HG03108 (cell line): ENCODE measurements at regions not wholly inside any gene's neighbourhood (a gene's known extent, or its start where the extent isn't known, plus 50 kb on each side); places are given as distances from the start of the nearest gene placed in this dataset.
"Not testable (repeated sequence)": the region's sequence is repeated elsewhere in the genome, so short reads cannot be mapped to it uniquely, and the experiment has no call there.

ENCODE experiments used
- ATAC-seq: cut with Tn5 transposase; IDR thresholded peaks from one replicate; pipeline ENCODE4 v1.9.1; 2021; ENCODE audit warnings: moderate library complexity; ENCODE audit not compliant: unreplicated experiment

DNA sequence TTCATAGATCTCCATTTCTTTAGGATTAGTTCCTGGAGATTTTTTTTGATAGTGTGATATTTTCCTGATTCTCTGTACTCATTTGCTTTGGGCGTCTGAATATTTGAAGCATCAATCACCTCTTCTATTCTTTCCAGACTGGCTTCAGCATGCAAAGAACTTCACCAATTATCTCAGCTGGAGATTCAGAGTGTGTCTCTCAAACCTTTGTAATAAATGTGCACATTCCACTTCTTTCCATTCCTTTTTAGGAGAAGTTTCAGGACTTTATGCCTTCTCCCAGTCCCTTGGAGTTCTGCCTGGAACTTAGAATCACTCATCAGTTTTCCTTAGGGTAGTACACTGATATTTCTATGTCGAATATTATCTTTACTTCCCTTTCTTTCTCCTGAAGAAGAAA is 334.8 kb downstream of the TEX13C start:
- ATAC-seq, result no peak

DNA sequence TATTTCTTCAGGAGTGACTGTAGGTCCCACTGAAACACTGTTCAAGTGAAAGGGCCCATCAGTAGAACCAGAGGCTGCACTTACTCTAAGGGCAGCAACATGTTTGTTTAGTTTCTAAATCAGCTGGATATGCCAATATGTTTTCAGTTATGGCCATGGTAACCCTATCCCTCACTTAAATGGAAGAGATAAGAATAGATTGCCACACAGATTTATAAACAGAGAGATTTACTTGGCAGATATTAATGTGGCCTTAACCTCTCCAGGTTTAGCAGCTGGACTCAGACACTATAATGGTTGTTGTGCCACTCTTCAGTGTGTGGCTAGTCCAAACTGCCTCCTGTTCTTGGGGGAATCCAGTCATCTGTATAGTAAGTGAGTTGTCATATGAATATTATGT is 354.1 kb downstream of the TEX13C start:
- no peak for ATAC-seq

DNA sequence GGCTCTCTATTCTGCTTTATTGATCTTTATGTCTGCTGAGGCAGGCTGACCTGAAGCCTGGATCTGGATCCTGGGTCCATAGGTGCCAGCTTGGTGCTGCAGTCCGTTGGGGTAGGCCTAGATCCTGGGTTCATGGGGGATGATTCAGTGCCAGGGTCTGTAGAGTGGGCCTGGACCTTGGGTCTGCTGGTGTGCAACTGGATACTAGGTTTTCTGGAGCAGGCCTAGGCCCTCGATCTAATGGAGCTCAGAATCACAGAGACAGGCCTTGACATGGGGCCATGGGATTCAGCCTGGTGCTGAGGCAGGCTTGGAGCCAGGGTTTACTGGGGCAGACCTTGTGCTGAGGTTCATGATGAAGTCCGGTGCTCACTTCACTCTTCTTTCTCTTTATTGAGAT is 358.6 kb downstream of the TEX13C start:
- no peak for ATAC-seq

DNA sequence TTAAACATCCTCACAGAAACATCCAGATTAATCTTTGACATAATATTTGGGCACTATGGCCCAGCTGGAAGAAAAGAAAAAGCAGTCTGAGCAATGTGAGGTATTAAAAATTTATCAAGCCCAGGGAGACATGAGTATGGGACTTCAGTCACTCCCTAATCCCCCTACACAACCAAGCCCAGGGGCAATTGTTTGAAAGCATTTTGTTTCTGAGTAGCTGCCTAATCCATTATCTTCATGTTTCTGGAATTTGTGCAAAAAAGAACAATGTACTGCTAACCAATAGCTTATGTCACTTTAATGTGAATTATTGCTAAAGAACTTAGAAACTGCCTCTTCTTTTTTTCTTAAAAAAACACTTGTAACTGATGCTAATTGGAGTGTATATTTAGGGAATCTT is 360.7 kb downstream of the TEX13C start:
- ATAC-seq, result no peak

DNA sequence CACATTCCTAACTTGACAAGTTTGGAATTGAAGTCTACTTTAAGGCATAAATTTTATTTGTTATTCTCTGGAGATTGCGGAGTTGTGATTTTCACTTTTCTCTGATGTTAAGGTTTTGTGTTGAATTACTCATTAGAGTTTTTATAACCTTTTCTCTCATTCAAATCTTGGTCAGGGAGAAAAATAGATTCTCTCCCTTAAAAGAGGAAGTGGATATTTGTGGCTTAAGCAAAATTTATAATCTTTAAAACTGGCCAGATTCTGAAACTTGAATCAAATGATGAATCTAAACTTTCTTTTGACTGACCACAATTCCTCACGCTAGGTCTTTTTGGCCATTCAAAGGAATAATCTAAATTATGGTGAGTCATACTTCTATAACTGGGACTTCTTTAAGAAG is 361.4 kb downstream of the TEX13C start:
- no peak for ATAC-seq

DNA sequence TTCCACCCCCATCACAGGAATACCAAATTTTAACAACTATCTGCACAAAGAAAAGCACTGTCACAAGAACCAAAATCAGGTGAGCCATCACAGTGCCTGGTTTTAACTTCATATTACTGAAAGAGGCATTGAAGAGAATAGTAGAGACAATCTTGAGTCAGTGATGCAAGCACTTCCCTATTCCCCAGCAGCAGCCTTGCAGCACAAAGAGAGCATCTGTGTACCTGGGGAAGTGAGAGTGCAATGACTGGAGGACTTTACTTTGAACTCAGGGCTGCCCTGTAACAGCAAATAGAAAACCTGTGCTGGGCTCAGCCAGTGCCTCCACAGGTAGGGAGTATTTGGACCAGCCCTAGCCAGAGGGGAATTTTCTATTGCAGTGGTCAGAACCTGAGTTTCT is 361.8 kb downstream of the TEX13C start:
- no peak for ATAC-seq

DNA sequence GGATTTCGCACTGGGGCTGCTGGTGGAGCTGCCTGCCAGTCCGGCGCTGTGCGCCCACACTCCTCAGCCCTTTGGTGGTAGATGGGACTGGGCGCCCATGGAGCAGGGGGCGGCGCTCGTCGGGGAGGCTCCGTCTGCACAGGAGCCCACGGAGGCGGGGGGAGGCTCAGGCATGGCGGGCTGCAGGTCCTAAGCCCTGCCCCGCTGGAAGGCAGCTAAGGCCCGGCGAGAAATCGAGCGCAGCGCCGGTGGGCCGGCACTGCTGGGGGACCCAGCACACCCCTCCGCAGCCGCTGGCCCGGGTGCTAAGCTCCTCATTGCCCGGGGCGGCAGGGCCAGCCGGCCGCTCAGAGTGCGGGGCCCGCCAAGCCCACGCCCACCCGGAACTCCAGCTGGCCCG is 370.9 kb downstream of the TEX13C start:
- ATAC-seq, result not testable (repeated sequence)

DNA sequence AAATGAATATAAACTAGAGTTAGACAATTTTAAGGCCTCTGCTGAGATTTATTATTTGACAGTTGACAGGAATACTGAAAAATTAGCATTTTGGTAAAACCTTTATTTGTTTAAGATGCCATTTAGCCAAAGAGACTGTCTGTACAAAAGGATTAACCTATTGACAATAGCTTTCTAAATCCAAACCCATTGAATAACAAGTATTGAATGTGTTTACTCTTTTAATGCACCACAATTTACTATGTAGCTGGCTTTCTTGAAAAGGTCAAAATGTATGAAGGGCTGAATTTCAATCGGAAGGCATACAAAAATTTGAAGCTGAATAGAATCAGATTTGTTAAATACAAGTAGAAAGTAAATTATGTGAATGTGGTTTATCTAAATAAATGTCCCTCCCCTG is 374.5 kb downstream of the TEX13C start:
- no peak for ATAC-seq

DNA sequence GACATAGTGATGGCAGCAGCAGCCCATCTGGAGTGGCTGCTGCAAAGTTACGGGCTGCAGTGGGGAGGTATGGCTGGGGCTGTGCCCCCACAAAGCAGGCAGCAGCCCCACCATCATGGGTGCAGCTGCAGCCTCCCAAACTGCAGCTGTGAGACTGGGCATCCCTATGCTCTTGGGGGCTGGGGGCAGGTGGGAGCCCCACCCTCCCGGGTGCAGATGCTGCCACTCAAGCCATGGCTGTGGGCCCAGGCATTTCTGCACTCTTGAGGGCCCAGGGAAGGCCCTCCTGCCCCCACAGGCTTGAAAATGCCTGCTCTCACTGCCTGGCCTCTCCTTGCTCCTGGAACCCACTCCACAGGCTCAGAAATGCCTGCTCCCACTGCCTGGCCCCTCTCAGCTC is 389.4 kb downstream of the TEX13C start:
- no peak for ATAC-seq

DNA sequence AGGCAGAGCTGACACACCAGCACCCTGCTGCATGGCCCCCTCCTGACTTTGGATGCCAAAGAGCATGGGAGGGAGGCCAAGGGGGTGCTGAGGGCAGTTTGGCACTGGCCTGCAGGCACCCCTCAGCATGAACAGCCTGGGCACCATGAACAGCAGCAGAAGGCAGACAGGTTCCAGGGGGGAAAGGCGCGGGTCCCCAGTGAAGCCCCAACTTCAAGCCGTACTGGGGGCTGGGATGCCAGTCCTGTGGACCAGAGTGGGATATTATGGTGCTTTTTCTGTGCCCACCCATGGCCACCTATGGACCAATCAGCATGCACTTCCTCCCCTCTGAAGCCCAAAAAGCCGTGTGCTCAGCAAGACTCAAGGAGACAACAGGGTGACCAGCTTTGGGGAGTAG is 389.9 kb downstream of the TEX13C start:
- no peak for ATAC-seq

DNA sequence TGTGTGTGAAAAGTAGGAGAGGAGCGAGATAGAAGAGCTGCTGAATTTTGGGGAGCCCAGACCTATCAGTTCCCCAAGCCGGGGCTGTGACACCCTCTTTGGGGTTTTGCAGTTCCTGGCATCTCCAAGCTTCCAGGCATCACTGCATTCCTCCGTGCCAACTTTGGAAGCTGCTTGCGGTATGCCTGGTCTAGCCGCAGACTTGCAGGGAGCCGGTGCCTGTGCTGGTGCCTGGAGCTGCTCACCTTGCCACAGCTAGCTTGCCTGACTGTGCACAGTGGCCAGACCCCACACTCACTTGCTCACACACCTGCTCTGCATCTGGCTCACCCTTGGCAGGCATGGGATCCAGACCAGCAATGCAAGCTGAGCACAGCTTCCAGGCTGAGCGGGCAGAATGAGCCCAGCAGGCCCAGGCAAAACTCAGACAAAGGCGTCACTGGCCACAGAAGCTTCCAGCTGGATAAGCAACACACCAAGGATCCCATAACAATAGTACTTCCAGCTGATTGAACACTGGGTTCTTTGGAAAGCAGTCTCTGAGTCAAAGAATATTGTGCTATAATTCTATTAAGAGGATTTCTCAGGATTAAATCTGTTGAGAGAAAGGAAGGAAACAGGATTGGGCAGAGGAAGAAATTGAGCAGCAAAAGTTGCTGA is 390.9 kb downstream of the TEX13C start:
- ATAC-seq, result no peak

DNA sequence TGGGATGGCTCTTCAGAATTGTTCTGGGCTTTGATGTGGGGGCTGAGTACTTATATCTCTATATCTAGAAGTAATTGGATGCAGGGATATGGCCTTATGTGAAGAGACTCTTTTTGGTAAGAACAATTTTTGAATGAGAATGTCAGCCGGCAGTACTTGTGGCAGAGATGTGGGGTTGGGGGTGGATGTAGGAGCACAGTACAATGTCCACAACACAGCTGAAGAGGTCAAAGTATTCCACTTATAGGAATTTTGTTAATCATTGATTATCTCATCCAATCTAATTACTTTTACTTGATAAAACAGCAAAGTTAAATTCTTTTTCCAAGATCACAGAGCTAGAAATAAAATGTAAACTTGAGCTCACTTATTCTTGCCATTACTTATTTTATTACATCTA is 391.4 kb downstream of the TEX13C start:
- no peak for ATAC-seq

DNA sequence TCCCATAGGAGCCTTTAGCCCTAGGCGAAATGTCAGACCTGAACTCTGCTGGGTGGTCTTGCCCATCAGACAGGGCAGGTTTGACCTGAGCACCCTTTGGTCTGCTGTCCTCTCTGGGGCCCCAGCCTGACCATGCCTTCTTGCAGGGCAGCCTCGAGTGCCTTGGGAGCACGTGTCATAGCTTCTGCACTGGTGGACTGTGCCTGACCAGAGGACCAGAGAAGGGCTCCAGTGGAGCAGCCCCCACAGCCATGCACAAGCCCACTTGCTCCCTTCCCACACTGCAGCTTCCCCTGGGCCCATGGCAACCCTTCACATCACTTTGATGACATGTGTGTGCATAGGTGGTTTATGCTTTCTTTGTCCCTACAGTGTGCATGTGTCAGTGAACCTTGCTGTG is 394.0 kb downstream of the TEX13C start:
- no peak for ATAC-seq

DNA sequence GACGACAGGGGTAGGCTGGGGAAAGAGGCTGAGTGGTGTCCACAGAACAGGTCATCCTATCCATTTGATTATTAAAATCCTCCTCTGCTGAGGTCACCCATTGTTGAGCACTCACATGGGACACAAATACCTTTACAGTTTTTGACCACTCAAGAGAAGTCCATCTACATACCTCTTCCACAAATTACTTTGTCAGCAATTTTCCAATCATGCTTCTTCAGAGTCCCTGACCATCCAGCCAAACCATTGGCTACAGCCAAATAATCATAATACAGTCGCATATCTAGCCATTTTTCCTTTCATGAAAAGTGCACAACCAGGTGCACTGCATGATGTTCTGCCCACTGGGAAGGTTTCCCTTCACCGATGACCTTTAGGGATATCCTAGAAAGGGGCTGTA is 407.4 kb downstream of the TEX13C start:
- ATAC-seq, result no peak

DNA sequence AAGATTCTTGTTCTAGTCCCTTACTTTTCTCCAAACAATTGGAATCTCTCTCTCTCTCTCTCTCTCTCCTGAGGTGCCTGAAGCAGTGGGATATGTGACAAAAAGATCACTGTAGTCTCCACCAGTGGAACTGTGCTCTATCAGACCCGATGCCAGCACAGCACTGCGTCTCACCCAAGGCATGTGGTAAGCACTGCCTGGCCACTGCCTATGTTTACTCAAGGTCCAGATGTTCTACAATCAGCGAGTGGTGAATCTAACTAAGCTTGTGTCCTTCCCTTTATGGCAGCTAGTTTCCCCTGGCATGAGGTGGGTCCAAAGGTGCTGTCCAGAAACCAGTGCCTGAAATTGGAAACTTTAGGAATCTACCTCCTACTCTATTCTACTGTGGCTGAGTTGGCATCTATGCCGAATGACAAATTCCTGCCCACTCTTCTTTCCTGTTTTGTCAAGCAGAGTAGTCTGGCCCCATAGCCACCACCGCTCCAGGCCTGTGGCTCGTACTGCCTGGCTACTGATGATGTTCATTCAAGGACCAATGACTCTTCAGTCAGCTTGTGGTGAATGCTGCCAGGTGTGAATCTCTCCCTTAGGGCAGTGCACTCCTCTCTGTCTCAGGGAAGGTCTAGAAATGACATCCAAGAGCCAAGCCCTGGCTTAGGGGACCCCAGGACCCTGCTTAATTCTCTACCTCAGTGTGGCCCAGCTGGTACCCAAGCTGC is 416.5 kb downstream of the TEX13C start:
- ATAC-seq, result no peak

DNA sequence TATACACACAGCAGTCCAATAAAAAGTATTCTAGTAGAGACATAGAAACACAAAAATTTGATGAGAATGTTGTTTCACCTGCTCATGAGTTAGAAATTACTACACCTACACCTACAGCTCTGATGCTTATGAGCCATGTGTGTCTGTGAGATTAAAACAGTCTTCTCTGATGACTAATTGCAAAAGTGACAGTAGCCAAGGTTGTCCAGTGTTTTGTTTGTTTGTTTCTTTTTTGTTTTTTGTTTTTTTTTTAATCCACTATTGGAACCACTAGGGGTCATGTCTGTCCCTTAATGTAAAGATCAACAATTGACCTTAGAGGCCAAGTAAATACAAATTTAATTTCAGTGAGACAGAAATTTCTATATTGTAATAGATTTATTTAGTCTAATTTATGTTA is 423.1 kb downstream of the TEX13C start:
- no peak for ATAC-seq

DNA sequence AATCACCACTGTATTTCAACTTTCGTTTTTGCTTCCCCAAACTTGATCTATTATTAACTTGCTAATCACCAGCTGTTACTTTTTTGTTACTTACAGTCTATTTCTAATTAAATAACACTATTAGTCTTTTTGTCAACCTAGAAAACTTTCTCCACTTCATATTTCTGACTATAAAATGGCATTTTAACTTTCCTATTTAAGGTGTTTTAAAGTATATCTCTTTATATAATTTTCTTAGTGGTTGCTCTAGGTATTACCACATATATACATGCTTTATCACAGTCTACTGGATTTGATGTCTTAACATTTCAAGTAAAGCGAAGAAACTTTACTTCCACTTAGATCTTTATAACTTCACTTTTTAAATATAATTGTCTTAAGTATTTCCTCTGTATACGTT is 421.2 kb downstream of the DCAF12L2 start:
- no peak for ATAC-seq

DNA sequence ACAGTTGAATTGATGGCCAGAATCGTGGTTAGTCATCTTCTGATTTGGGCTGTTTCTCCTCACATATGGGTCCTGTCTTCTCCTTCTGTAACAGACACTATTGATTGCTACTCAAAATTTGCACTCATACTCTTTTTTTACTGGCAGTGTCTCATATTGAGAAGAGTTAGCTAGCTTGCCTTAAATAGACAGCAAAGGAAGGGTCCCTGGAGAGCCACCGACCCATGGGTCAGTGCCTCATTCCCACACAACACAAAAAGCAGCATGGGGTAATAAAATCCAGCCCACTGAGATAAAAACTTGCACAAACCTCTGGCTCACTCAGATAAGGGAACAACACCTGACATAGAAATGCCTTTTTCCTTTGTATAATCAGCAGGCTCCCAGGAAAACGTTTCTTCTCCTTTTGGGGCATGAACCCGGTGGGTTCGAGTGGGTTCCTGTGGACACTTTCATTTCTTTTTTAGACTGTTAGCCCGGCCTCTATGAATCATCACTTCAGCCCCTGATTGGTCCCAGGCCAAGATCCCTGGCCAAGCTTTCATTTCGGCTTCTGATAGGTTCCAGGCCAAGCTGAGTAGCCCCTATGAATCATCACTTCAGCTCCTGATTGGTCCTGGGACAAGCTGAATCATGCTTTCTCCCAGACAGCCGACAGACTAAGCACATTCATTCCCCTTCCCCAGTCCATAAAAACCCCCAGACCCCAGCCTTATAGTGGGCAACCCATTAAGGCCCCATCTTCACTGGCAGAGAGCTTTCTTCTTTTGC is 408.1 kb downstream of the DCAF12L2 start:
- ATAC-seq, result no peak

DNA sequence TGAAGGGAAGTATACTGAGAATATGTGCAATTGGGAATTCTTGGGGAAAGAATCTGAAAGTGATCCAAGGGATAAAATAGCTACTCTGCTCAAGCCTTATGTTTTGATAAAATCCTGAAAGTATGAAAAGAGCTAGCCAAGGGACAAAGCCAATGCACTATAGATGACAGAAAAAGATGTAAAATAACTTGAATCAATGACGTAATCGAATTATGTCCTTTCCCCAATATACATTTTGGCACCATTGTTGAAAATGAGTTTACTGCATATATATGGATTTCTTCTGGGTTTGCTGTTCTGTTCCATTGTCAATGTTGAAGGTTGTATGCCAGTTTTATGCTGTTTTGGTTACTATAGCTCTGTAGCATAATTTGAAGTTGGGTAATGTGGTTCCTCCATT is 407.3 kb downstream of the DCAF12L2 start:
- no peak for ATAC-seq

DNA sequence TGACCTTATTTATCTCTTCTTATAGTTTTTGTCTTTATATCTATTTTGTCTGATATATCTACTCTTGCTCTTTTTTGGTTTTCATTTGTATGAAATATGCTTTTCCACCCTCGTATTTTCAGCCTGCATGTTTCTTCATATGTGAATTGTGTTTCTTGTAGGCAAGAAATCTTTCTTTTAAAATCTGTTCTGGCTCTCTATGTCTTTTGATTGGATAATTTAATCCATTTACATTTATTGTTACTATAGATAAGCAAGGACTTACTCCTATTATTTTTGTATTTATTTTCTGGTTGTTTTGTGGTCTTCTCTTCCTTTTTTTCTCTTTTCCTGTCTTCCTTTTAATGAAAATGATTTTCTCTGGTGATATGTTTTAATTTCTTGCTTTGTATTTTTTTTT is 403.1 kb downstream of the DCAF12L2 start:
- no peak for ATAC-seq

DNA sequence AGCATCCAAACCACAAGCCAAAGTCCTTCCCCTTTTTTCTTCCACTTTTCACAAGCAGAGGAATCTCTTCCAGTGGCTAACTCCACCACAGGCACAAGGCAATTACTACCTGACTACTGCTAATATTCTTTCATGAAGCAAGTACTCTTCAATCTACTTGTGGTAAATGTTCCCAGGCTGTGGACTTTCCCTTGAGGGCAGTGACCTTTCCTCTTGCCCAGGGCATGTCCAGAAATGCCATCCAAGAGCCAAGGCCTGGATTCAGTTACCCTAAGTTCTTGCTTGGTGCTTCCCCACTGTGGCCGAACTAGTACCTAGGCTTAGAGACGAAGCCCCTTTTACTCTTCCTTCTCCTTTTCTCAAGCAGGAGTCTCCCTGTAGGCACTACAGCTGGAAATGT is 400.7 kb downstream of the DCAF12L2 start:
- ATAC-seq, result no peak

DNA sequence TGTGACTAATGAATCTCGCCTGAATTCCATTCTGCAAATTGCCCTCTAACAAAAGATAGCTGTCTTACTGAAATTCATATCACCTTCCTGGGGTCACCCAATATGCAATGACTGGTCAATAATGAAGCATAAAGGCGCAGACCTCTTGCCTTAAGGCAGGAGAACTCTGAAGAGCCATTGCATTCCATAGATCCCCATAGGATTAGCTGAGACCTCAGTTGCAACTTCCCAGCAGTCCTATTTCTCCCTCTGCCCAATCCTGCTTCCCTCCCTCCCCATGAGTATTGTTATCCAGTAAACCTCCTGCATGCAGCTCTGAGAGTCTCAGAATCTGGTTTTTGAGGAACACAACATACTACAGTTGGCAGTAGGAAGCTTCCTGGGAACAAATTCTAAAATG is 396.5 kb downstream of the DCAF12L2 start:
- no peak for ATAC-seq
